ENCODE measurements at regions not wholly inside any gene's neighbourhood (a gene's known extent, or its start where the extent isn't known, plus 50 kb on each side); places are given as distances from the start of the nearest gene placed in this dataset.

- TF ChIP-seq CTCF (IDR thresholded peaks at IDR 0.05), result no peak
Measured at GRCh38 chr2:15790326-15790725, 150.0 kb upstream of the MYCN start.

- no peak for TF ChIP-seq CTCF (IDR thresholded peaks at IDR 0.05)
Measured at GRCh38 chr2:15790838-15791237, 149.5 kb upstream of the MYCN start.

GRCh38 chr2:15791294-15791693 lies 149.1 kb upstream of the MYCN start:
- TF ChIP-seq CTCF (IDR thresholded peaks at IDR 0.05), result no peak

GRCh38 chr2:15792331-15792730 lies 148.0 kb upstream of the MYCN start:
- TF ChIP-seq CTCF (IDR thresholded peaks at IDR 0.05), result no peak

GRCh38 chr2:15793078-15793913 lies 147.1 kb upstream of the MYCN start:
- no peak for TF ChIP-seq CTCF (IDR thresholded peaks at IDR 0.05)

GRCh38 chr2:15793978-15794377 lies 146.4 kb upstream of the MYCN start:
- no peak for TF ChIP-seq CTCF (IDR thresholded peaks at IDR 0.05)

GRCh38 chr2:15794608-15795134 lies 145.7 kb upstream of the MYCN start:
- no peak for TF ChIP-seq CTCF (IDR thresholded peaks at IDR 0.05)

Data from LNCAP (cell line).